ENCODE measurements at regions not wholly inside any gene's neighbourhood (a gene's known extent, or its start where the extent isn't known, plus 50 kb on each side); places are given as distances from the start of the nearest gene placed in this dataset.

DNA sequence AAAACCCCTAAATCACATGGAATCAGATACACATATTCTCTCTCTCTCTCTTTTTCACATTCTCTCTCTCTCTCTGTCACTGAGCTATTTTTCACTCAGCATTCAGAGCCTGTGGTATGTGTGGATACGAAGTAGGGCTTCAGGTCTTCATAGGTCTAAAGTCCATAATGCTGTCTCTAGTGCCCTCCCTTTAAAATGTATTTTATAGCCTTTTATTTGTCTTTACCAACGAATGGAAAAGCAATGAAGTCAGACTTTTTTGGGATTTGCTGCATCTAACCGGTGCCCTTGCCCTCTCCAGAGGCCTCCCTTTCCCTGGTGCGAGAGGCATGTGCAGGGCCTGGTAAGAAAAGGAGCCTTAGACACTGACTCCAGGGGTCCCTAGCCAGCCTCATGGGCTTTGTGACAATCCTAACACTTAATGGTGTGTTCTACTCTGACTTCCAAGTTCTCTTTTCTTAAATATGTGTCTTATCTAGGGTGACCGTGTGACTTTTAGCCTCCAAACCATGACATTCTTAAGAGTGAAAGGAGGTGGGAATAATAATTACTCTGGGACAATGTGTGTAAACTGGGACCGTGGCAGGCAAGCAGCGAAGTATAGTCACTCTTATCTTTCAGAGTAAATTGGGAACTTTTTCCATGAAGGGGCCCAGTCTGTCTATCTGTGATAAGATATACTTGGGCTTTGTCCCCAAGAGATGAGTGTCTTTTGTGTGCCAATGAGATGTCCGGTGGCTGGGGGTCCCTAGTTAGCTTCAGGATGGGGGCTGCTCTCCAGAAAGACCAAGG, 101.1 kb downstream of the B3GNT2 start:
- DNase-seq = no peak

- no peak for DNase-seq
Observed at GRCh38 chr2:62296034-62296831, 100.3 kb downstream of the B3GNT2 start.

- DNase-seq = no peak
Observed at GRCh38 chr2:62293490-62294271, 97.8 kb downstream of the B3GNT2 start.

DNA sequence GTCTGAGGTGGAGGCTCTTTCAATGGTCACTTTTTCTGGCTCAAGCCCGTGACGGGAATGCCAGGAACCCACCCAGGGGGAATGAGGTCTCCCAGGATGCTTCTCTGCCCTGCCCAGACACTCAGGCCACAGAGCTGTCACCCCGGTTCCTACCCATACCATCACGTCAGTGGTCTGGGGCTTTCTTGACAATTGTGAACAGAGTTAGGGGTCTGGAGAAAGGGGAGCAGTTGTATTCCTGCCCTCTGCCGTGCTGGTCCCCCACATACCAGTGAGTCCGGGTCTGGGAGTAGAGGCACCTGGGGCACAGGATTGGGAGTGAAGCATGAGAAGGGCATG, 97.2 kb downstream of the B3GNT2 start:
- no peak for DNase-seq

GRCh38 chr2:62292190-62292589, 96.3 kb downstream of the B3GNT2 start:
- DNase-seq = no peak

DNA sequence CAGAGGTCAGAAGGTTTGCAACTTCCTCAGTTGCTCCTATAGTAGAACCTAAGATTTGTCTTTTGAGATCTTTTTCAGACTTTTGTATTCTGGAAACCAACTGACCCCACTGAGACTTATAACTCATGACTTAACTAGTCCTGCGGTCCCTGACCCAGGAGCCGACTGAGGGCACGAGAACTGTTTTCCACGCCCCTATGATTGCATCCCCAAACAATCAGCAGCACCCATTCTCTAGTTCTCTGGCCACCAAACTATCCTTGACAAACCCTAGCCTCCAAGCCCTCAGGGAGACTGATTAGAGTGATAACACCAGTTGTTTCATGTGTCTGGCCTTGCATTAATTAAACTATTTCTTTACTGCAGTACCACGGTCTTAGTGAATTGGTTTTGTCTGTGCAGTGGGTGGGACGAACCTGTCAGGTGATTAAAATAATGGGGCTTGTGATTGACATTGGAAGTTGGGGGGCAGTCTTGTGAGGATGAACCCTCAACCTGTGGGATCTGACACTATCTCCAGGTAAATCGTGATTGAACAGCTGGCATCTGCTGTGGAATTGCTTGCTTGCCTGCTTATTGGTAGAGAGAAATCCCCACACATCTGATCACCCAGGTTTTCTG, 95.7 kb downstream of the B3GNT2 start:
- no peak for DNase-seq

- no peak for DNase-seq
Observed at GRCh38 chr2:62291052-62291451, 95.1 kb downstream of the B3GNT2 start.

DNA sequence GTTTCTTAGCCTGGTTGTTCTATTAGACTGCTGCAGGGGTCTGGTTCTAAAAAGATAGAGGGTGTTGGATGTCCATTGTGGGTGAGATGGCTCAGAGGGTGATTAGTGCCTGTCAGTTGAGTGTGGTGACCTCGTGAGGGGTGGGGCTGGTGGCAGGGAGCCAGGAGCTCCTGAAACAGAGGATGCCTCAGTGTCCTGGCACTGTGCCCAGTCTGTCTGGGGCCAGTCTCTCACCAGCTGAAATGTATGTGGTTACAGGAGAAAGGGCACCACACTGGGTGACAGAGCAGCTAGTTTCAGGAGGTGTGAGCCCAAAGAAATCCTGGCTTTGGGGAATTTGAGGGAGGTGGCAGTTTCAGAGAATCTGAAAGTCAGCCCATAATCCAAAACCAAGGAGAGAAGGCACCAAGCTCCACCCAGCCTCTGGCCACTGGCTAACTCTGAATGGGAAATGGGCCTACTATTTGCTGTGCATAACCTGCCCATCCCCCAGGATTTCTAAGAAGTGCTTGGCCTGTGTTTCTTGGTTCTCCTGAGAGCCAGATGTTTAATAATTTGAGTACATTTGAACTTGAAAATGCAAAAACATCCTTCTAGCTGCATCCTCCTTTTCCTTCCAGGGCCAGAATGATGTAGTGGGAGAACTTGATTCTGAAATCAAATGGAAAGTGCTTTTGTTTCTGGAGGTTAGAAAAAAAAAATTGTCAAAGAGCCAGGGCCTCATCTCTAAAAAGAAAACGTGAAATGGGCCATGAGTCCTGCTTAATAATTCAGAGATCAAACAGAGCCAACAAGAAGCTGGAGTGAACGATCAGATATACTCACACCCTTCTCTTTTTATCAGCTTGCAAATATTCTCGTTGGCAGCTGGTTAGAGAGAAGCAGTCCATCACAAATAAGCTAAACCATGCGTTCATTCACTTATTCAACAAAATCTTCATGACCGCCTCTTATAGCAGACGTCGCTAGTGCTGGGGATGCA, 92.3 kb downstream of the B3GNT2 start:
- peak; percentile 48 for DNase-seq

DNA sequence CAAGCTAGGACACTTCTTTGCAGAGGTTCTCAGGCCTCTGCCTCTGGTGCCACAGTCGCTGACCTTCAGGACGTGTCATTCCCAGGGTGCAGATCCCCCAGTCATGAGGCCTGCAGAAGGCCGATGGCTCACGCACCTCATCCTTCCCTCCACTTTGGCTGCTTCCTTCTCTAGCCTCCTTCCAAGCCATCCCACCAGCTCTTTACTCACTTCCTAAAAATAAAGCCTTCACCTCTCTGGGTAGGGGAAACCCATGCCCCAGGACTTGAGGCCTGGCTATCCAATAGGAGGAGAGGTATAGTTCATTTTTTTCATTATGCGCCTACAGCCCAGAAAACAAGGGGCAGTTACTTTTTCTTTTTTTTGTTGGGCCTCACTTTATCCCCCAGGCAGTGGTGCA, 91.4 kb downstream of the B3GNT2 start:
- DNase-seq = no peak

DNA sequence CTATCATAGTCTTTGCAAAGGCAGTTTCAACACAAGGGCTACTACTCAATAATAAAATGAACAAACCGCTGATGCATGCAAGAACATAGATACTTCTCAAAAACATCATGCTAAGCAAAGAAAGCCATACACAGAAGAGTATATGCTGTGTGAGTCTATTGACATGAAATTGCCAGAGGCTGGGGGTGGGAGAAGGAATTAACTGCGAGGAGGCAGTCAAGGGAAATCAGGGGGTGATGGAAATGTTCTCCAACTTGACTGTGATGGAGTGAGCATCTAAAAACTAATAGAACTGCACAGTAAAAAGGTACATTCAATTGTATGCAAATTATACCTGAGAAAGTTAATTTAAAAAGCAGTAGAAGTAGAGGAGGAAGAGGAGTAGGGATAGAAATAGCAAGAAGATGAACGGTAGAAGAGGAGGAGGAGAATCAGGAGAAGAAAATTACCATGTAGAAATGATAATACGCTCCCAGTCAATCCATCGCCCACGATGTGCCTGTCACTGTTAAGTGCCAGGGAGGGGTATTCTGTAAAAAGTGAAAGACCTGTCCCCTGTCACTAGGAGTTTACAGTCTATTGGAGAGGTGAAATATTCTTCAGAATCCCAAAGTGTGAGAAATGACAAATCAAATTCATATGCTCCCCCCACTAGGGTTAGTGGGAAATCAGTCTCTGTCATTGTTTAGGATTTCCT, 90.3 kb downstream of the B3GNT2 start:
- DNase-seq = no peak

GRCh38 chr2:62284980-62285379, 89.1 kb downstream of the B3GNT2 start:
- no peak for DNase-seq

- DNase-seq = no peak
Observed at GRCh38 chr2:62284471-62284870, 88.6 kb downstream of the B3GNT2 start.

DNA sequence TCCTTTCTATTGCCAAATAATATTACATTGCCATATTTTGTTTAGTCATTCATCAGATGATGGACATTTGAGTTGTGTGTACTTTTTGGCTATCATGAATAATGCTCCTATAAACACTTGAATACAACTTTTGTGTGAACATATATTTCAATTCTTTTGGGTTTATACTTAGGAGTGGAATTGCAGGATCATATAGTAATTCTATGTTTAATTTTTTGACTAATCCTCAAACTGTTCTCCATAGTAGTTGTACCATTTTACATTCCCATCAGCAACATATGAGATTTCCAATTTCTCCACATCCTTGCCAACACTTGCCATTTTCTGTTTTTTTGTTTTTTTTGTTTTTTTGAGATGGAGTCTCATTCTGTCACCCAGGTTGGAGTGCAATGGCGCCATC, 87.2 kb downstream of the B3GNT2 start:
- no peak for DNase-seq

DNA sequence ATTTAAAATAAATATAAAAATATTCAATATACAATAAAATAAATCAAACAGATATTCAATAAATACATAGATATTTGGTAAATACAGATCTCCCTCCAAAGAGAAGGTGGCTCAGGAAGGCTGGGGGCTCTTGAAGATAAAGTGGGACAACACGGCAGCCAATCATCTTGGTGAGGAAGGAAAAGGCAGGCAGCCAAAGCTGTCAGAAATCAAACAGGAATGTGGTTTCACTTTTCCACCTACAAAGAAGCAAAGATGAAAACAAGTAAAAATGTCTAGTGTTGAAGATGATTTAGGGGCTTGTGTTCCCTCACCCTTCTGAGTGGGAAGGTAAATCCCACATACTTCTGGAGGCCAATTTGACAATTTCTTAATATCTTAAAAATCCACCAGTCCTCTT, 85.7 kb downstream of the B3GNT2 start:
- DNase-seq = no peak

GRCh38 chr2:62277688-62278087, 81.8 kb downstream of the B3GNT2 start:
- no peak for DNase-seq
